ENCODE measurements at regions not wholly inside any gene's neighbourhood (a gene's known extent, or its start where the extent isn't known, plus 50 kb on each side); places are given as distances from the start of the nearest gene placed in this dataset.

- Histone ChIP-seq H3K27ac (no peak overlapping the region), H3K4me3 (no peak overlapping the region), H3K4me1 (no peaks in the 10 kb centered on the region), H3K27me3 (no peaks in the 10 kb centered on the region), H3K36me3 (no peaks in the 10 kb centered on the region), H3K9me3 (no peaks in the 10 kb centered on the region)
- DNase-seq (ENCODE audit: low spot score in 2 of 2): no peak
- intact Hi-C loops (cut with DNase I): no loop called here
- TF ChIP-seq CTCF (IDR thresholded peaks at IDR 0.05): no peak
These were observed 189.1 kb upstream of the ANKFN1 start for GRCh38 chr17:55964191-55964590.

- DNase-seq (ENCODE audit: low spot score in 2 of 2): no peak
- intact Hi-C loops (cut with DNase I): no loop called here
- no peaks in the 10 kb centered on the region for H3K9me3 ChIP-seq
- no peak overlapping the region for H3K4me3 ChIP-seq
- no peak for TF ChIP-seq CTCF (IDR thresholded peaks at IDR 0.05)
- H3K27me3 ChIP-seq: no peaks in the 10 kb centered on the region
- no peak overlapping the region for H3K27ac ChIP-seq
- no peaks in the 10 kb centered on the region for H3K4me1 ChIP-seq
- H3K36me3 ChIP-seq: no peaks in the 10 kb centered on the region
These were observed 188.2 kb upstream of the ANKFN1 start for GRCh38 chr17:55965051-55965450.

- TF ChIP-seq CTCF (IDR thresholded peaks at IDR 0.05): no peak
- DNase-seq (ENCODE audit: low spot score in 2 of 2): no peak
These were observed 183.5 kb upstream of the ANKFN1 start for GRCh38 chr17:55969562-55970324.

GRCh38 chr17:55978578-55978977 lies 174.7 kb upstream of the ANKFN1 start:
- H3K36me3 ChIP-seq: no peaks in the 10 kb centered on the region
- no peak overlapping the region for H3K4me3 ChIP-seq
- H3K27me3 ChIP-seq: no peaks in the 10 kb centered on the region
- intact Hi-C loops (cut with DNase I): no loop called here
- DNase-seq (ENCODE audit: low spot score in 2 of 2): no peak
- no peak overlapping the region for H3K27ac ChIP-seq
- H3K9me3 ChIP-seq: no peaks in the 10 kb centered on the region
- no peaks in the 10 kb centered on the region for H3K4me1 ChIP-seq
- no peak for TF ChIP-seq CTCF (IDR thresholded peaks at IDR 0.05)

More at GRCh38 chr17:55969562-55970324, 183.5 kb upstream of the ANKFN1 start:
- Histone ChIP-seq H3K27me3 (no peaks in the 10 kb centered on the region), H3K27ac (no peak overlapping the region), H3K4me1 (no peaks in the 10 kb centered on the region), H3K4me3 (no peak overlapping the region), H3K9me3 (no peaks in the 10 kb centered on the region), H3K36me3 (no peaks in the 10 kb centered on the region)
- intact Hi-C loops (cut with DNase I): no loop called here

GRCh38 chr17:55983096-55983495 lies 170.2 kb upstream of the ANKFN1 start:
- no peak for DNase-seq (ENCODE audit: low spot score in 2 of 2)
- Histone ChIP-seq H3K36me3 (no peaks in the 10 kb centered on the region), H3K27me3 (no peaks in the 10 kb centered on the region), H3K4me1 (no peaks in the 10 kb centered on the region), H3K4me3 (no peak overlapping the region), H3K9me3 (no peaks in the 10 kb centered on the region), H3K27ac (no peak overlapping the region)
- no peak for TF ChIP-seq CTCF (IDR thresholded peaks at IDR 0.05)
- intact Hi-C loops (cut with DNase I): no loop called here

Measured in ascending aorta (tissue), 2 donors.